ENCODE measurements at regions not wholly inside any gene's neighbourhood (a gene's known extent, or its start where the extent isn't known, plus 50 kb on each side); places are given as distances from the start of the nearest gene placed in this dataset.

GRCh38 chr2:104240984-104241383 lies 612.9 kb upstream of the POU3F3 start:
- TF ChIP-seq POLR2A (IDR thresholded peaks at IDR 0.05) (no peak), CTCF (IDR thresholded peaks at IDR 0.05) (no peak)
